ENCODE measurements at regions not wholly inside any gene's neighbourhood (a gene's known extent, or its start where the extent isn't known, plus 50 kb on each side); places are given as distances from the start of the nearest gene placed in this dataset.

GRCh38 chr6:170212956-170213636, 77.8 kb downstream of the DLL1 start:
- no peak for DNase-seq

DNA sequence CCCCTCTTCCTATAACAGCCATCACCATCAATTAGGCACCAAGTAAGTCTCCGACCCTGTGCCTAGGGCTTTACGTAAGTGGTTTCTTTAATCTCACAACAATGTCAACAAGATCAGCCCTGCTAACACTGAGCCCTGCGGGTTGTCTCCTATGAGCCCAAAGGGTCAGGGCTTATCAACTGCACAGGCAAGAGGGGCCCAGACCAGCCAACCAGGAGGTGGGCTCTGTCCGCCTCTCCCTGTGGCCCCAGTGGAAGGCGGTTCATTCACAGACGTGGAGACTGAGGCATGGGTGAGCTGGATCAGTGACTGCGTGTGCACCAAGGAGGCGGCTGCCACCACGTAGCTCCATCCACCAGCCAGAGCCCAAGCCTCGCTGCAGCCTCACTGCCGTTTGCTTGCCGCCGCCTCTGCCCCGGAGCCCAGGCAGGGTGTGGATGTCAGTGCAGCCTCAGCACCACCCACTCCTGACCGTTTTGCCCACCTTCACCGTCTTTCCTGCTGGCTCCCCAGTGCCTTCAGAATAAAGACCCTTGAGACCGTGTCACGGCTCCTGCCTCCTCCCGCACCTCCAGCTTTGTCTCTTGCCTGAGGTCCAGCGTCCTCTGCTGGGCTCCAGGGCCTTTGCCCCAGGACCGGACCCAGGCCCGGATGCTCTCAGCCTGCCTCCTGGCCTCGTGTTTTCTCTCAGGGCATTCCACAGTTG, 78.7 kb downstream of the DLL1 start:
- DNase-seq = no peak

- no peak for DNase-seq
Observed at GRCh38 chr6:170211404-170212025, 79.4 kb downstream of the DLL1 start.

DNA sequence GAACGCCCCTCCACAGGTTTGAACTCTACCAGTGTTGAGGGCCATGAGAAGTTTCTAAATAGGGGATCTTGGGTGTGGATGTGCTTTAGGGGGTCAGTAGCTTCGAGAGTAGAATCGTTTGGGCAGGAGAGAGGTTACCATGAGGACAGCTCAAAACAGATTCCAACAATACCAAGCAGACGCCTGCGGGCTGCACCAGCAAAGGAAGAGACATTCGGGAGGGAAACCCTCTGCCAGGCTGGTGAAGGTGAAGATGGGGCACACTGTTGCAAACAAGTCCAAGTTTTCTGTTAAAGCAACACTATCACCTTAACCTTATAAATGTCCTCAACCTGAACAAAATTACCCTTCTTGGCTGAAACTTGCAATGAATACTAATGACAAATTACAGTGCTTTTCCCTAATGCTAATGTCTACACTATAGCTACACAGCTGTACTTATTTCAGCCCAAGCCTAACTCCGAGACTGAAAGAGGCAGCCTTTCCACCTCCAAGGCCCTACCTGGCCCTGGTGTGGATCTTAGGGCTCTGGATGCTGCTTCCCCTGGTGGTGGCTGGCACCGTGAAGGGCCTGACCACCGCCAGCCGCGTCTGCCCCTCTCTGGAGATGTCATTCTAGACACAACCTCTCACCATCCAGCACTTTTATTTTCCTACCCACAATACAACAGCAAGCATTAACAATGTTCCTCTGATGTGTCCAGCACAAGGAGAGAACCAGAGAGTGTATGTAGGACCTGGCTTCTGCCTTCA, 80.1 kb downstream of the DLL1 start:
- DNase-seq = no peak

- no peak for DNase-seq
Observed at GRCh38 chr6:170210026-170210390, 80.9 kb downstream of the DLL1 start.

- DNase-seq = no peak
Observed at GRCh38 chr6:170209354-170210025, 81.4 kb downstream of the DLL1 start.

DNA sequence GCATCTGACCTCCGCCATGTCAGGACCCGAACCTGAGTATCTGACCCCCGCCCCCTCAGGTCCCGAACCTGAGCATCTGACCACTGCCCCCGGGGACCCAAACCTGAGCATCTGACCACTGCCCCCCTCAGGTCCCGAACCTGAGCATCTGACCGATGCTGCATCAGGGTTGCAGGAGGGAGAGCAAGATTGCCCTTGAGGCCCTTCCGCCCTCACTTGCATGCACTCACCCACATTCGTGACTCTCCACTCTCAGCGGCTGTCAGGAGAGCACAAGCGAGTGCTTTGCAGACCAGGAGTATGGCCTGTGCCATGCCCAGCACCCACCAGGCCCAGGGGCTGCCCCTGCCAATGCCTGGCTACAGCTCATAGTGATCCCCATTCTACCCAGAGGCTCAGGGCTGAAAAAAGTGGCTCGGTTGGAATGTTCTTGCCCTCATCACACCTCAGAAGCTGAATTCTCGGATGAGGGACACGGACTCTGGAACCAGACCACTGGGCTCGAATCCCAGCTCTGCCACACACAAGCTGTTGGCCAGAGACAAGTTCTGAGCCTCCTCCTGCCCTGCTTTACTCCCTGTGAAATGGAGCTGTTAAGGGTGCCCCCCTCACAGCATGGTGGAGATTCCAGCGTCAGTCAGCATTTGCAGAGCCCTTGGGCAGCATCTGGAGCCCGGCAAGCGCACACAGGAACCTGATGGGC, 82.1 kb downstream of the DLL1 start:
- no peak for DNase-seq

GRCh38 chr6:170208182-170208601, 82.7 kb downstream of the DLL1 start:
- no peak for DNase-seq

- DNase-seq = no peak
Observed at GRCh38 chr6:170207586-170208181, 83.2 kb downstream of the DLL1 start.

DNA sequence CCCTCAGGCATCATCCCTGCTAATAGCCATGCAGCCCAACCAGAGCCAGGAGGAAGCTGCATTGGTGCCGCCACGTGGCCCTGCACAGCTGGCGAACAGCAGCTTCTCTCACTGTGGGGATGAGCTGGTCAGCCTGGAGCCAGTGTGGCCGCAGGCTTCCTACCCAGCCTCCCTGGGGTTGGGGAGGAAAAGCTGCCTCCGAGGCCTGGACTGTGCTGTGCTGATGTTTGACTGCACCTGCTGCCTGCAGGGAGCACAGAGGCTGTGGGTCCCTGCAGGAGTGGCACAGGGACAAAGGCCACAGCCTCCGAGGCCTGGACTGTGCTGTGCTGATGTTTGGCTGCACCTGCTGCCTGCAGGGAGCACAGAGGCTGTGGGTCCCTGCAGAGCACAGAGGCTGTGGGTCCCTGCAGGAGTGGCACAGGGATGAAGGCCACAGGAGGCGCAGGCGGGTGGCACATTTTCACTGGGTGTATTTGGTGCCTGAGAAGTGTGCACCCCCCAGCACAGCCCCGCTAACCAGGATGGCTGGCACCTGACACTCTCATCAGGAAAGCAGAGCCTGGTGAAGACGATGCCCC, 83.9 kb downstream of the DLL1 start:
- DNase-seq = no peak

DNA sequence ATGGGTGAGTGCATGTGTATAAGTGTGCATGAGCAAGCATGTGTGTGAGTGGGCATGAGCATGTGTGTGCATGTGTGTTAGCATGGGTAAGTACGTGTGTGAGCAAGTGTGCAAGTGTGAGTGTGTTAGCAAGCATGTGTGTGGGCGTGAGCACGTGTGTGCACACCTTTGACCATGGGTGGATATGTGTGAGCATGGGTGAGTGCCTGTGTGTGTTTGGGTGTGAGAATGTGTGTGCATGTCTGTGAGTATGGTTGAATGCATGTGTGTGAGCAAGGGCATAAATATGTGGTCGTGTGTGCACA, 84.6 kb downstream of the DLL1 start:
- no peak for DNase-seq

- no peak for DNase-seq
Observed at GRCh38 chr6:170205534-170206316, 85.2 kb downstream of the DLL1 start.

DNA sequence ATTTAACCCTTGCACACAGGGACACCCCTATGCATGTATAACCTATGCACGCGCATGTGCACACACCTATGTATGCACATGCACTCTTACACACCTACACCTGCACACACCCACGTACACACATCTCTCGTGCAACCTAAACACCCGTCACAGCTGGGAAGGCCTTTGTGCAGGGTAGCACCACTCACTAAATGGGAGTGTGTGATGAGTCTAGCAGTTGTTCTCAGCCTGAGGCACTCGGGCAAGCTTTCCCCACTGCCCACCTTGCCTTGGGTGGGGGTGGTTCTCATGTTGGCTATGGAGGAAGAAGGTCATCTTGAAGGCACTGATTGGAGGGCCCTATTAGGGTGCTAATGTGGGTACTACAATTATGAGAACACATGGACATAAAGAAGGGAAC, 85.8 kb downstream of the DLL1 start:
- DNase-seq = no peak

- DNase-seq = no peak
Observed at GRCh38 chr6:170203212-170203611, 87.7 kb downstream of the DLL1 start.

- no peak for DNase-seq
Observed at GRCh38 chr6:170202416-170203135, 88.3 kb downstream of the DLL1 start.

GRCh38 chr6:170201361-170201760, 89.5 kb downstream of the DLL1 start:
- DNase-seq = no peak

DNA sequence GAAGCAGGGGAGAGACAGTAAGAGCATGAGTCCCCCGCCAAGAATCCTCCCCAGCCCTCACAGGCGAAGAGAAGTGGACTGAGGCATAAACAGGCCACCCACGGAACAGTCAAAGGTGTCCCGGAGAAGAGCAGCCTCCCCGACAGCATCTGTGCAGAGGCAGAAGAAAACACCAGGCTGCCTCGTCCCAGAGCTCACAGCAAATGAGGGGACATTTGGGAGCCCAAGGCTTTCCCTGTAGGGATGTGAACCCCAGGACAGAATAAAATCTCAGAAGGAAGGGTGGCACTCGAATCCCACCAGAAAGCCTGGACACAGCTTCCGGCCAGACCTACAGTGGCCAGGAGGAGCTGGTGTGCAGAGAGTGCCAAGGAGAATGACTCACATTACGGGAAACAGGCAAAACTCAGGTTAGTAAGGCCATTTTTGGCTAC, 90.4 kb downstream of the DLL1 start:
- DNase-seq = no peak

GRCh38 chr6:170199716-170200115, 91.2 kb downstream of the DLL1 start:
- no peak for DNase-seq

DNA sequence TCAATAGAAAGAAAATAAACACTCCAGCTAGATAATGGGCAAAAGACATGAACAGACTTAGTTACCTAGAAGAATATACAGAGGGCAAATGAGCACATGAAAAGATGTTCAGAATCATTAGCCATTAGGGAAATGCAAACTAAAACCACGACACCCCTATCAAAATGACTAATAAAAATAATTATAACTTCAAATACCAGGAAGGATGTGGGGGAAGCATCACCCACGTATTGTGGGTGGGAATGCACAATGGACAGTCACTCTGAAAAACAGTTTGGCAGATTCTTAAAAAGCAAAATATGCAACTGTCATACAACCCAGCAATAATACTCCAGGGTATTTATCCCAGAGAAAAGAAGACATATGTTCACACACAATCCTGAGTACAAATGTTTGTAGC, 92.6 kb downstream of the DLL1 start:
- no peak for DNase-seq

- DNase-seq = no peak
Observed at GRCh38 chr6:170193326-170193821, 97.5 kb downstream of the DLL1 start.

Data from KG1 (cell line).